NCI-H82 treated with DMSO at 0.1 percent for 48 hours (cell line): ENCODE measurements at regions not wholly inside any gene's neighbourhood (a gene's known extent, or its start where the extent isn't known, plus 50 kb on each side); places are given as distances from the start of the nearest gene placed in this dataset.

Experiments
- DNase-seq: peaks from one replicate; lab custom pipeline; 2025; ENCODE audit not compliant: unreplicated experiment; lab: John Stamatoyannopoulos, UW

- DNase-seq, result no peak
These were observed 427.2 kb upstream of the PDE3A start for GRCh38 chr12:19941096-19941495.

- peak; percentile 5 for DNase-seq
These were observed 422.5 kb upstream of the PDE3A start for GRCh38 chr12:19945559-19946435.

DNA sequence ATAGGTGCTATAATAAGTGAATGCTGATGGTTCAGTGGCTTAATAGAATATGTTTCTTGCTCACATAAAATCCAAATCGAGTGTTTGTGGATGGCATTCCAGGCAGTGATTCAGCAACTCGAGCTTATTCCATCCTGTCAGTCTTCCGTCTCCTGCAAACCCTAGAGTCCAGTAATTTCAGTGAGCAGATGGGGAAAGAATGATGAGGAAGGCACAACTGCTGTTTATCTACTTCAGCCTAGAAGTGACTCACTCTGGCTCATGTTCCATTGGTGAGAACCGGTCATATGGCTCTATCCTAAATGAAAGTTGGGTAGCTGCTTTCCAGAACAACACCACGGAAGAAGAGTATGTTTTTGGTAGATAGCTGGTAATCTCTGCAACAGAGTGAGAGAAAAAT lies 421.8 kb upstream of the PDE3A start:
- DNase-seq, result no peak

GRCh38 chr12:19947344-19947743 lies 421.0 kb upstream of the PDE3A start:
- no peak for DNase-seq

GRCh38 chr12:19951664-19952063 lies 416.7 kb upstream of the PDE3A start:
- no peak for DNase-seq

- DNase-seq, result no peak
These were observed 414.6 kb upstream of the PDE3A start for GRCh38 chr12:19953734-19954133.

- DNase-seq, result no peak
These were observed 414.2 kb upstream of the PDE3A start for GRCh38 chr12:19954163-19954562.

DNA sequence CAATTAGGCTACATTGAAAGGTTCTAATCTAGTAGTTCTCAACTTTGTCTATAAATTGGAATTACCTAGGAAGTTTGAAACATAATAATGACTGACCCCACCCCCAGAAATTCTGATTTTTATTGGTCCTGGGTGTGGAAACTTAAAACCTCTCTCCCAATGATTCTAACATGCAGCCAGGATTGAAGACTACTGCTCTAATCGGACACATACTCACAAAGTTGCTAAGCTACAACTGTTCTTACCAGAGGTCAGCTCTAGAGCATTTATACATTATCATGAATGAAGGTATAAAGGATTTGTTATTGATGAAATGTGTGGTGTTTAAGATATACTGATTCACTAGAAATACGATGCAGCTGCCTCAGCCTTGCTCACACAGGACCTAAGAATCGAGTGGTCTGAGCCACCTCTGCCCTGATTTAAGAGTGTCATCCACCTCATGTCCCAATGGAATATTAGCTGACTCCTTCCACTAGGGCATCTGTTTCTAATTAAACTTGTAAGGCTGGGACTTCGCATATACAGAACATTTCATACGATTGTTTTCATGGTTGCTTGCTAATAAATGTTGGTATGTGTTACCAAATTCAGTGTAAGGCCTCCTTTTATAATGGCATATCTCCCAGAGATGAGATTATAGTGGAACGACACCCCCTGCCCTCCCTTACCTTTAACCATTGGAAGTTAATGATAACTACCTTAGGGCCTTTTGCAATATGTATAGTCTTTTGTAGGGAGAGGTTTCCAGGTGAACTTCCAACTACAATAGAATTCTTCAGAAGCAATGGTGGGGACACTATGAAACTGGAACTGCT lies 410.8 kb upstream of the PDE3A start:
- DNase-seq, result no peak

GRCh38 chr12:19958389-19958788 lies 409.9 kb upstream of the PDE3A start:
- DNase-seq, result no peak

- no peak for DNase-seq
These were observed 409.0 kb upstream of the PDE3A start for GRCh38 chr12:19959353-19959752.

DNA sequence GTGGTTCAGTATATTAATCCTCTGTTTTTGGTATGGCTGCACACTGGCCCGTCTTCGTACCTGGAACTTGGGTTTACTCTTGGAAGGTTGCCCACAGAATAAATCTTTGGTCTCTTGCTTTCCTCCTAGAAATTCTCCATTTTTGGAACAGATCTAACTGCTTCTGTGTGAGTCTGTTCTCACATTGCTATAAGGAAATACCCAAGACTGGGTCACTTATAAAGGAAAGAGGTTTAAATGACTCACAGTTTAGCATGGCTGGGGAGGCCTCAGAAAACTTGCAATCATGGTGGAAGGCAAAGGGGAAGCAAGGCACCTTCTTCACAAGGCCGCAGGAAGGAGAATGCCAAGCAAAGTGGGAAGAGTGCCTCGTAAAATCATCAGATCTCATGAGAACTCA lies 407.8 kb upstream of the PDE3A start:
- no peak for DNase-seq

- DNase-seq, result no peak
These were observed 406.1 kb upstream of the PDE3A start for GRCh38 chr12:19962192-19962591.

DNA sequence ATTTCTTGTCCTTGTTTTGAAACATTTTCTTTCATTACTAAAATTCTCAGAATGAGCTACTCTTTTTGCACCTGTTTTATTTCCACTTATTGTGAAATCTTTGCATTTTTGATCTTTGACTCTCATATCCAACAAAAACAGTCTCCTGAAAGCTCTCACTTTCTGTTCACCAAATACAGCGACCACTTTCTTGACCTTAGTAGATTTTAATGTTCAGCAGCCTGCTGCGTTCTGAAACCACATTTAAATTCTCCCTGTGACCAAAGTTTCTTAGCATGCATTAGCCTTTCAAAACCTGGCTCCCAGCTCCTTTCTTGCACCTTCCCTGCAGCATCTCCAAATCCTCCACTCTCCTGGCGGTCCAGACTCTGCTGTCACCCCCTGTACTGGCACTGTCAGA lies 404.4 kb upstream of the PDE3A start:
- no peak for DNase-seq

GRCh38 chr12:19964549-19964948 lies 403.8 kb upstream of the PDE3A start:
- no peak for DNase-seq

DNA sequence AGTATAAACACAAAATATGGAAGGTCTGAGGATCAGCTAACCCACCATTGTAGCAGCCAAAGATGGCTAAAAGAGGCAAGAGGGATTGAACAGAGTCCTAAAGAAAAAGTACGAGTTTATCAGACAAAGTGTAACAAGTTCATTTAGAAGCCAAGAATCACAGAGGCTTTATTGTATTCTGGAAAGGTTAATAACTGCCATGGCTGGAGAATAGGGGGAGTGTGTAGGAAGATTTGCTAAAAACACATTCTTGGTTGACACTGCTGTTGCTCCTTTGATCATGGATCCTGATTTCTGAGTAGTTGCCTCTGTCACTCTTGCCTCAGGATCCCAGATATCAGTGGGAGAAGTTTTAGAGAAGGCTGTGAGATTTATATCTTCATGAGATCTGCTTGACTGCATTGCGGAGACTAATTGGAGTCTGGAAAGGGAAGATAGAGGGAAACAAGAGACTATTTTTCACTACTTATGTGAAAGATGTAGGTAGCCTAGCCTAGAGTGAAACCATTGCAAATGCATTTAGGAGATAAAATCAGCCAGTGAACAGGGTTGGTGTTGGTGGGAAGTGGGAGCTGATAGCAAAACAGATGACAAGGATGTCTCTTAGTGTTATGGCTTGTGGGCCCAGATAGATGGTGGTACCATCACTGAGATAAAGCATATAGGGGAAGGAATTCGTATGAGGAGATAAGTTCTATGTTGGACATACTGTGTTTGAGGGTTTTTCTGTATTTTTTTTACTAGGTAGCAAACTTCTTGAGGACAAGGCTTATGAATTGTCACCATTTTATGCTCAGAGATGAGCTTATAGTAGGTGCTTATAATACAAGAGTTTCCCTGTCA lies 402.9 kb upstream of the PDE3A start:
- no peak for DNase-seq

- DNase-seq, result no peak
These were observed 401.3 kb upstream of the PDE3A start for GRCh38 chr12:19967001-19967400.

- DNase-seq, result no peak
These were observed 400.9 kb upstream of the PDE3A start for GRCh38 chr12:19967431-19967830.

DNA sequence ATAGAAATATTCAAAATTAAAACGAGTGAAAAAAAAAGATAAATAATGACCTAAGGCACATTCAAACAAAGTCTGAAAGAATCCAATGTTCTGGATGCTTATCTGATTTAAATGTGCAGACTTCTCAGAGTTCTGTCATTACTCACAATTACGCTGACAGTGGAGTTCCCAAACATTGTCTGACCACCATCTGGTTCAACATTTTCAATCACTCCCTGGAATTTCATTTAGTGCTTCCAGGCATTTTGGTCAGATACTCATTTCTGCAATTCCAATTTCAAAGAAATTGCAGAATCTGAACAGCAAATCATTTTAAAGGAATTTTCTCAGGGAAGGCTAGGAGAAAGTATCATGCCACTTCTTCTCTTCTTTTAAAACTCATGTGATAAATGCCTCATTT lies 398.2 kb upstream of the PDE3A start:
- no peak for DNase-seq

DNA sequence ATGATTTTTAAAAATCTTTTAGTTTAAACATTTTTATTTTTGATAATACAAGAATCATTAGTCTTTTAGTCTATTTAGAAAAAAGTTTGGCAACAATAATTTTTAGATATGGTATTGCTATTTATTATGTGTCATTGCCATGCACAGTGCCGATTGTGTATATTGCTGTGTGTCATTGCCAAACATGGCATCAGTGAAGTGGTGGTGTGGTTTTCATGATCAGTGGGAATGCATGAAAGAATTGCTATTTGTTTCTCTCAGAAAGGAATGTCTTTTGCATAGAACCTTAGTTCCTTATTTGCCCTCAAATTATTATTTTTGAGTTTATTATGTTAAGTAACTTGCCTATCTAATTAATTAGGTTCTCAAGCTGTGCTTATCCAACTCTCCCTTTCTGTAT lies 397.5 kb upstream of the PDE3A start:
- no peak for DNase-seq

- no peak for DNase-seq
These were observed 396.7 kb upstream of the PDE3A start for GRCh38 chr12:19971361-19972280.
